NCI-H2029 treated with DMSO at 0.1 percent for 48 hours (cell line): ENCODE measurements at regions not wholly inside any gene's neighbourhood (a gene's known extent, or its start where the extent isn't known, plus 50 kb on each side); places are given as distances from the start of the nearest gene placed in this dataset.

ENCODE experiments used
- DNase-seq: peaks from one replicate; lab custom pipeline; 2025; lab: John Stamatoyannopoulos, UW

DNA sequence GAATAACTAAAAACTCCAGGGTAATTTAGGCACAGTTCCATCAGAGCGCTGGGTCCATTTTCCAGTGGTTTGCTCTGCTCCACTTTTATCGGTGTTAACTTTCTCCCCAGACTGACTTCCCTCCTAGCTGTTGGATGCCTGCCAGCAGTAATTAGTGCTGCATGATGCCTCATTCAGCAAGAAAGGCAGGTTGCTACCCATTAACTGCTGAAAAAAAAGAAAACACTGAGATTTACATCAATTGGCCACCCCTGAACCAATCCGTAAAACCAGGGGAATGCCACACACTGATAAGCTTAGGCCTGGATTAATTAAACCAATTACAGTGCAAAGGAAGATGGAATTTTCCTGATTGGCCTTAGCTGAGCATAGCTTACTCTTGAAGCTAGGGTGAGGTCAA, 182.4 kb upstream of the CXXC4 start:
- DNase-seq, result no peak

GRCh38 chr4:104682311-104682710, 187.6 kb upstream of the CXXC4 start:
- DNase-seq, result no peak

DNA sequence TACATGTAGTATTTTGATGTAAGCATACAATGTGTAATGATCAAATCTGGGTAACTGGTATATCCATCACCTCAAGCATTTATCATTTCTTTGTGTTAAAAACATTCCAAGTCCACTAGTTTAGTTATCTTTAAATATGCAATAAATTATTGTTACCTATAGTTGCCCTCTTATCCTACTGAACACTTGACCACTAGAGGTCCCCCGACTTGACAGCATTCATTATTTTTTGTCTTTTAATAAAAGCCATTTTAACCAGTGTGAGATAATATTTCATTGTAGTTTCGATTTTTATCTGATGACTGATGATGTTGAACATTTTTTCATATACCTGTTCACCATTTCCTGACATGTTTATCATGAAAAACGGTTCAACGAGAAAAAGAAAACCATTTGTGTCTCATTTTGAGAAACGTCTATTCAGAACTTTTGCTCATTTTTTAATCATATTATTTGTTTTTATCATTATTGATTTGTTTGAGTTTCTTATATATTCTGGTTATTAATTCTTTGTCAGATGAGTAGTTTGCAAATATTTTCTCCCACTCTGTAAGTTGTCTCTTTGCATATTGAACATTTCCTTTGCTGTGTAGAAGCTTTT, 199.0 kb upstream of the CXXC4 start:
- no peak for DNase-seq

GRCh38 chr4:104716584-104716983, 221.9 kb upstream of the CXXC4 start:
- no peak for DNase-seq

DNA sequence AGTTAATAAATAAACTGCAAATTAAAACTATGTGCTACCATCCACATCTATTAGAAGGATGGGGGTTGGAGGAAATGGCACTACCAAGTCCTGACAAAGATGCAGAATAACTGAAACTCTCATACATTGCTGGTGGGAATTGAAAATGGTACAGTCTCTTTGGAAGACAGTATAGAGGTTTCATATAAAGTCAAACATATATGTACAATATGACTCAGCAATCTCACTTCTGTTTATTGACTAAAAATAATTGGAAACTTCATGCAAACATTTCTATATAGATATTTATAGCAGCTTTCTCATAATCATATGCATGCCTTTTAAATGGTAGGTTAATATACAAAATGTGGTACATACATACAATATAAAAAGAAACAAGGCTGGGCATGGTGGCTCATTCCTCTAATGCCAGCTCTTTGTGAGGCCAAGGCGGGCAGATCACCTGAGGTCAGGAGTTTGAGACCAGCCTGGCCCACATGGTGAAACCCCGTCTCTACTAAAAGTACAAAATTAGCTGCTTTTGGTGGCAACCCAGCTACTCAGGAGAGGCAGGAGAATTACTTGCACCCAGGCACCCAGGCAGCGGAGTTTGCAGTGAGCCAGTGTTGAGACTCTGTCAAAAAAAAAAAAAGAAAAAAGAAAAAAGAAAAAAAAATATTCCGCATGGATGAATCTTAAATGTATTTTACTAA, 225.0 kb upstream of the CXXC4 start:
- no peak for DNase-seq

DNA sequence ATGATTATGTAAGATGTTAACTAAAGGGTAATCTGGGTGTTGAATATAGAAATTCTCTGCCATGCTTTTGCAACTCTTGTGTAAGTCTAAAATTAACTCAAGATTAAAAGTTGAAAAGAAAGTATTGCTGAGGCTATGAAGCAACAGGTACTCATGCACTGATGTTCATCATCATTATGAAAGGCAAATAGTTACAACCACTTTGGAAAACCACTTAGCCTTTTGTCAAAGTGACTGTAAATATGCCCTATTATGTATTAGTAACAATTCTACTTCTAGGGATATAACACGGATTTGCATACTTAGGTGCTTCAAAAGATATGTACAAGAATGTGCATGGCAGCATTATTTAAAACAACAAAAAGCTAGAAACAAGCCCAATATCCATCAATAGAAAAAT, 227.8 kb upstream of the CXXC4 start:
- no peak for DNase-seq

DNA sequence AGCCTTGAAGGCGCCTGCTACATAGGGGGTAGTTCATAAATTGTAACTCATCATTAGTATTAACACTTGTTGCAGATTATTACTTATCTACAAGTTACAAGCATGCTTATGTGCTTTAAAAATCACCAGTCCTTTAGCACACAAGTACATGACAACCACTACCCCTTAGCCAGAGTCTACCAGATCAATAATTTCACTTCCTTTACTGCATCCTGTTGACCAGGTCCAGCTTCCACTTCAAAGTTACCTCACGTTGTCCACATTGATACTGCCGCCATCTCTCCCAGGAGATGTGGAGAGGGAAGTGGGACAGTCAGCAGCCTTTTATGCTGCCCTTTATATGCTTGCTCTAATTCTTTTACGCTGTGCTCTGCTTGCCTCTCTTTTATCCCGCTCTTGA, 231.3 kb upstream of the CXXC4 start:
- DNase-seq, result no peak

DNA sequence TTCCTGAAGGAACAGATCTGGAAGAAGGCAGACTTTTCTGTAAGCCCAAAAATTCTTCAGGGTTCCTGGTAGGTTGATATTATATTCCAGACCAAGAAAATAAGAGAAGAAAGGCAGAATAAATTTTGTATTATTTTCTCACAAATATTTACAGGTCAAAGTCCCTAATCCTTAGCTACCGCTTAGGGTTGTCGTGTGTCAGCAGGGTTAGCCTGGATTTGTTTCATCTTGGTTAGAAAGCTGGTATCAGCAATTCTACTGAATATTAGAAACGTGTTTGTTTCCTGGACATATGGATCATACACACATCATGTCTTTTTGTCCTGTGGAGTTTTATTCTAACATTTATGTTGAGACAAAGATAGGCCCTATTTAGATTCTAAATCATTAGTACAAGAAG, 232.9 kb upstream of the CXXC4 start:
- DNase-seq, result no peak

- no peak for DNase-seq
Measured at GRCh38 chr4:104728380-104729122, 233.9 kb upstream of the CXXC4 start.

GRCh38 chr4:104732766-104733165, 238.1 kb upstream of the CXXC4 start:
- DNase-seq, result no peak

DNA sequence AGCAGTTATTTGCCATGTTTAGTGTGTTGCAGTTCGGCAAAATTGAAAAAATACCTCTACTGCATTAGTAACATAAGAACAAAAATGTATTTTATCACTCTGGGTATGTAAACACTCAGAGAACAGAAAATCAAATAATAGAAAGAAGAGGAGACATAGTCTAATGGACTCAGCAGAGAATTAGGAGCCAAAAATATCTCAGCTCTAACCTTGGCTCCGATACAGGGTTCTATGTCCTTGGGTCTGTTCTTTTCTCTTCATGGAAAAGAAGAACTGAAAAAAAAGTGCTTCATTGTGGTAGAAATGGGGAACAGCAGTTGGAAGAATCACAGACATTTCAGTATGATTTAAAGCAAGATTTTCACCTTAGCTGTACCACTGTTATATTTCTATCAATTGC, 240.5 kb upstream of the CXXC4 start:
- DNase-seq, result peak; percentile 3

- no peak for DNase-seq
Measured at GRCh38 chr4:104740161-104740560, 245.5 kb upstream of the CXXC4 start.

GRCh38 chr4:104743215-104743653, 248.5 kb upstream of the CXXC4 start:
- no peak for DNase-seq

GRCh38 chr4:104747635-104748034, 252.9 kb upstream of the CXXC4 start:
- no peak for DNase-seq

DNA sequence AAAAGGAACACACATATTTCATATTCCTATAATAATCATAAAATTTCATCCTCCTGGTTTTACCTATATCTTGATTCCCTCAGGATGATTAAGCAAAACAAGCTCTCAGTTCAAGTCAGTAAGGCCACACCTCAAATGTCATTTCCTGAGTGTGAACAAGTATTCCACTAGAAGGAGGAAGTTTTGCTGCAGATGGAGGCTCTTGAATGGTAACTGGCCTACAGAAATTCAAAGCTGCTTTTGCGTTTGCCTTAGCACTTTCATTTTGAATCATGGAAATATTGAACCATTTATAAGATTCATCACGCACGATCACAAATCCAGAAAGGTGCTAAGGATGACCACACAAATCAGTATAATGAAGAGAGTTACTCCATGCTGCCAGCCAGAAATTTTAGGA, 254.4 kb upstream of the CXXC4 start:
- DNase-seq, result no peak

DNA sequence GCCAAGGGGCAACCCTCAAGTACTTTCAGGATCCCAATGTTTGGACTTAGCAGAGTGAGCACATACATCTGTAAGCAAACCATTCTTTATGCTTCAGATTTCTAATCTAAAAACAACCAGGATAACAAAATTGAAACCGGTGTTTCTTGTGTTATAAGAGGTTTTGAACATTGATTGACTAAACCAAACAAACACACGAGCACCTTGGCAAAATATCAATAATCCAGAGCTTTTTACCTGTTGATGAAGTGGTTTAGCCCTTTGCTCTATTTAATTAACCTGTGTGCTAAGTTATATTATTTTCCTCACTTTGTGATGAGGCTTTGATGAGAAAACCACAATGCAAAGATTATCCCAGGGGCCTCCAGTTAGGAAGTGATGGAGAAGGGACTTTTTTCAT, 255.3 kb upstream of the CXXC4 start:
- peak; percentile 26 for DNase-seq

DNA sequence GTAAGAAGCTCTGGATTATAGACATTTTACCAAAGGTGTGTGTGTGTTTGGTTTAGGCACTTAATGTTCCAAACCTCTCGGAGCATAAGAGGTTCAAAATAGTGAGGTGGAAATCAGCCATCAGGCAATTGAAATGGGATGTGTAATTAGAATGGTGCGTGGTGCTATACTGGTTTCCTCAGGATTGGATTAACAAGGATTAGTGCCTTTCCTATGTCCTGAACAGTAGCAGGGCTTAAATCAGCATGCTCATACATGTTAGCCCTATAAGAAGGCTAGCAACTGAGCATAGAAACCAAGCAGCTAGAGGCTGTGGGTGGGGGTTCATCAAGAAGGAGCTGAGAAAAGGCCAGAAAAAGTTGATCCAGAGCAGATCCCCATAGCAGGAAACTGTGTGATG, 256.8 kb upstream of the CXXC4 start:
- no peak for DNase-seq

GRCh38 chr4:104752337-104752736, 257.6 kb upstream of the CXXC4 start:
- no peak for DNase-seq

GRCh38 chr4:104756837-104757236, 262.1 kb upstream of the CXXC4 start:
- DNase-seq, result no peak

DNA sequence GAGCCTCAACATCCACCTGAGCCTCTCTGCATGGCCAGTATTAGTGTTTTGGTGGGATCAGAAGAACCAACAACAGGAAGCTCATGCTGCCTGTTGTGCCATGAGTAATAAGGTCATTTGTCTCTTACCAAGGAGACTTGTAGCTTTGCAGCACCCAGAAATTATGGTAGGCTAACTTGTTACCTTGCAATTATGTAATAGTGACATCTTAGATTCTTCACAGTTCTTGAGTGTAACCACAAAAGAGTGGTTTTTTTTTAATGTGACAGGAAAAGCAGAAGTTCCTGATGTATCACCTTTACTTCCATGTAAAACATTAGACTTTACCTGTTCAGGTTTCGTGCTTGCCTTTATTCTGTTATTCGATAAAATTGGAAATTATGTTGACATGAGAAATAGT, 263.9 kb upstream of the CXXC4 start:
- DNase-seq, result no peak

GRCh38 chr4:104763554-104764222, 269.0 kb upstream of the CXXC4 start:
- no peak for DNase-seq

- DNase-seq, result no peak
Measured at GRCh38 chr4:104766676-104767075, 272.0 kb upstream of the CXXC4 start.

GRCh38 chr4:104772849-104773248, 278.2 kb upstream of the CXXC4 start:
- no peak for DNase-seq
